ENCODE measurements at regions not wholly inside any gene's neighbourhood (a gene's known extent, or its start where the extent isn't known, plus 50 kb on each side); places are given as distances from the start of the nearest gene placed in this dataset.

GRCh38 chr12:126434412-126434985 lies 1369.3 kb downstream of the AACS start:
- TF ChIP-seq GATA3 (IDR thresholded peaks at IDR 0.05; ENCODE audit: low read depth, low read length) = no peak
- no peak for TF ChIP-seq GATA2 (IDR thresholded peaks at IDR 0.05; ENCODE audit: low read depth, low read length)

All from SH-SY5Y (cell line).